ENCODE measurements at regions not wholly inside any gene's neighbourhood (a gene's known extent, or its start where the extent isn't known, plus 50 kb on each side); places are given as distances from the start of the nearest gene placed in this dataset.

DNA sequence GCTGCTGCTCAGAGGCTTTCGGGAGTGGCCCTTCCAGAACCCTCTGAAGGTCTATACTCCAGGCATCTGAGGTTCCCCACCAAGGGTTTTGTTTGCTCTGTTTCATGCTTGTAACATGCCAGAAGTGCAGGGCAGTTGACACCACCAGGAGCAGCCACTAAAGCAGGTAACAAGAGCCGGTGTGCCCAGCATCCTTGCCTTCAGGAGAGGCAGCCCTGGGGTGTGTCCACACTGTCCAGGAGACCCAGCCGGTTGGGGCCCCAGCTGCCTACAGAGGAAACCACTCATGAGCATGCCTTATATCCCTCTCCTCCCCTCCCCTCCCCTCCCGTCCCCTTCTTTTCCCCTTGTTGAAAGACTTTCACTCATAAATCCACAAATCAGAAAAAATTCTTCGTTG lies 93.1 kb downstream of the CD8B2 start:
- Histone ChIP-seq H3K27ac (ENCODE audit: low read depth in 1 of 2, low read length in 2 of 2) (no peak overlapping the region), H3K4me3 (ENCODE audit: low read depth in 1 of 3, low read length in 3 of 3) (no peak overlapping the region), H3K4me1 (ENCODE audit: control insufficient read depth in 4 of 4, insufficient read depth in 4 of 4, low read length in 3 of 4) (peaks cover 3 to 34% (median 24%) of the 10 kb centered on the region in 4 donors), H3K9me3 (ENCODE audit: control insufficient read depth in 4 of 4, low read length in 3 of 4) (no peaks in the 10 kb centered on the region), H3K36me3 (ENCODE audit: control insufficient read depth in 4 of 4, insufficient read depth in 3 of 4, low read depth in 1 of 4, low read length in 3 of 4) (no peaks in the 10 kb centered on the region), H3K27me3 (ENCODE audit: control insufficient read depth in 4 of 4, insufficient read depth in 4 of 4, low read length in 3 of 4) (peaks cover 0 to 4% (median 0%) of the 10 kb centered on the region in 4 donors), H3K9ac (ENCODE audit: low read depth in 1 of 2, low read length in 2 of 2) (no peak overlapping the region)
- WGBS: 92% methylated on average over 5 of the region's 5 CpGs
- TF ChIP-seq, protein P1, sequence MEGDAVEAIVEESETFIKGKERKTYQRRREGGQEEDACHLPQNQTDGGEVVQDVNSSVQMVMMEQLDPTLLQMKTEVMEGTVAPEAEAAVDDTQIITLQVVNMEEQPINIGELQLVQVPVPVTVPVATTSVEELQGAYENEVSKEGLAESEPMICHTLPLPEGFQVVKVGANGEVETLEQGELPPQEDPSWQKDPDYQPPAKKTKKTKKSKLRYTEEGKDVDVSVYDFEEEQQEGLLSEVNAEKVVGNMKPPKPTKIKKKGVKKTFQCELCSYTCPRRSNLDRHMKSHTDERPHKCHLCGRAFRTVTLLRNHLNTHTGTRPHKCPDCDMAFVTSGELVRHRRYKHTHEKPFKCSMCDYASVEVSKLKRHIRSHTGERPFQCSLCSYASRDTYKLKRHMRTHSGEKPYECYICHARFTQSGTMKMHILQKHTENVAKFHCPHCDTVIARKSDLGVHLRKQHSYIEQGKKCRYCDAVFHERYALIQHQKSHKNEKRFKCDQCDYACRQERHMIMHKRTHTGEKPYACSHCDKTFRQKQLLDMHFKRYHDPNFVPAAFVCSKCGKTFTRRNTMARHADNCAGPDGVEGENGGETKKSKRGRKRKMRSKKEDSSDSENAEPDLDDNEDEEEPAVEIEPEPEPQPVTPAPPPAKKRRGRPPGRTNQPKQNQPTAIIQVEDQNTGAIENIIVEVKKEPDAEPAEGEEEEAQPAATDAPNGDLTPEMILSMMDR (IDR thresholded peaks at IDR 0.05; ENCODE audit: low read depth, low read length, missing input control): no peak
- TF ChIP-seq, protein P2, sequence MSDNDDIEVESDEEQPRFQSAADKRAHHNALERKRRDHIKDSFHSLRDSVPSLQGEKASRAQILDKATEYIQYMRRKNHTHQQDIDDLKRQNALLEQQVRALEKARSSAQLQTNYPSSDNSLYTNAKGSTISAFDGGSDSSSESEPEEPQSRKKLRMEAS (IDR thresholded peaks at IDR 0.05): no peak
- TF ChIP-seq, protein P3, sequence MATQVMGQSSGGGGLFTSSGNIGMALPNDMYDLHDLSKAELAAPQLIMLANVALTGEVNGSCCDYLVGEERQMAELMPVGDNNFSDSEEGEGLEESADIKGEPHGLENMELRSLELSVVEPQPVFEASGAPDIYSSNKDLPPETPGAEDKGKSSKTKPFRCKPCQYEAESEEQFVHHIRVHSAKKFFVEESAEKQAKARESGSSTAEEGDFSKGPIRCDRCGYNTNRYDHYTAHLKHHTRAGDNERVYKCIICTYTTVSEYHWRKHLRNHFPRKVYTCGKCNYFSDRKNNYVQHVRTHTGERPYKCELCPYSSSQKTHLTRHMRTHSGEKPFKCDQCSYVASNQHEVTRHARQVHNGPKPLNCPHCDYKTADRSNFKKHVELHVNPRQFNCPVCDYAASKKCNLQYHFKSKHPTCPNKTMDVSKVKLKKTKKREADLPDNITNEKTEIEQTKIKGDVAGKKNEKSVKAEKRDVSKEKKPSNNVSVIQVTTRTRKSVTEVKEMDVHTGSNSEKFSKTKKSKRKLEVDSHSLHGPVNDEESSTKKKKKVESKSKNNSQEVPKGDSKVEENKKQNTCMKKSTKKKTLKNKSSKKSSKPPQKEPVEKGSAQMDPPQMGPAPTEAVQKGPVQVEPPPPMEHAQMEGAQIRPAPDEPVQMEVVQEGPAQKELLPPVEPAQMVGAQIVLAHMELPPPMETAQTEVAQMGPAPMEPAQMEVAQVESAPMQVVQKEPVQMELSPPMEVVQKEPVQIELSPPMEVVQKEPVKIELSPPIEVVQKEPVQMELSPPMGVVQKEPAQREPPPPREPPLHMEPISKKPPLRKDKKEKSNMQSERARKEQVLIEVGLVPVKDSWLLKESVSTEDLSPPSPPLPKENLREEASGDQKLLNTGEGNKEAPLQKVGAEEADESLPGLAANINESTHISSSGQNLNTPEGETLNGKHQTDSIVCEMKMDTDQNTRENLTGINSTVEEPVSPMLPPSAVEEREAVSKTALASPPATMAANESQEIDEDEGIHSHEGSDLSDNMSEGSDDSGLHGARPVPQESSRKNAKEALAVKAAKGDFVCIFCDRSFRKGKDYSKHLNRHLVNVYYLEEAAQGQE (IDR thresholded peaks at IDR 0.05): no peak
- no peak for DNase-seq (ENCODE audit: low spot score)

DNA sequence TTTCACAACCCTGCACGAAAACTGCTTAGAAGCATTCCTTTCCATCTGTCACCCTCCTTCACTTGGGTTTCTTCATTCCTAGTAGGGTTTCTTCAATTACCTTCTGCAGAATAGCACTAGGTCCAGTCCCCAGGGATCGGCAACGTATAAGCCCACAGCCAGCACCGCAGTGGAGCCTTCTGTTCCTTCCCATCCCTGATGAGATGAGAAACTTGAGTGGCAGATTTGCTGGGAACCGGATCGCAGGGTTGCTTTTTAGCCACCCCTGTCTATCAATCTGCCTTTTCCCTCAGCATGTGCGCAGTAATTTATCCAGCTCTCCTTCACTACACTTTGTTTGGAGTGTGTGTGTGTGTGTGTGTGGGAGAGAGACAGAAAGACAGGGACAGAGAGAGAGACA lies 94.2 kb downstream of the CD8B2 start:
- 90% methylated on average over 7 of the region's 7 CpGs for WGBS
- DNase-seq (ENCODE audit: low spot score): no peak
- Histone ChIP-seq H3K27me3 (ENCODE audit: control insufficient read depth in 4 of 4, insufficient read depth in 4 of 4, low read length in 3 of 4) (peaks cover 0 to 4% (median 0%) of the 10 kb centered on the region in 4 donors), H3K9ac (ENCODE audit: low read depth in 1 of 2, low read length in 2 of 2) (no peak overlapping the region), H3K4me3 (ENCODE audit: low read depth in 1 of 3, low read length in 3 of 3) (no peak overlapping the region), H3K27ac (ENCODE audit: low read depth in 1 of 2, low read length in 2 of 2) (no peak overlapping the region), H3K36me3 (ENCODE audit: control insufficient read depth in 4 of 4, insufficient read depth in 3 of 4, low read depth in 1 of 4, low read length in 3 of 4) (no peaks in the 10 kb centered on the region), H3K4me1 (ENCODE audit: control insufficient read depth in 4 of 4, insufficient read depth in 4 of 4, low read length in 3 of 4) (peaks cover 0 to 29% (median 21%) of the 10 kb centered on the region in 4 donors), H3K9me3 (ENCODE audit: control insufficient read depth in 4 of 4, low read length in 3 of 4) (no peaks in the 10 kb centered on the region)
- no peak for TF ChIP-seq FOXA1 (IDR thresholded peaks at IDR 0.05)
- TF ChIP-seq, protein P4, sequence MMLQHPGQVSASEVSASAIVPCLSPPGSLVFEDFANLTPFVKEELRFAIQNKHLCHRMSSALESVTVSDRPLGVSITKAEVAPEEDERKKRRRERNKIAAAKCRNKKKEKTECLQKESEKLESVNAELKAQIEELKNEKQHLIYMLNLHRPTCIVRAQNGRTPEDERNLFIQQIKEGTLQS (IDR thresholded peaks at IDR 0.05): no peak
- TF ChIP-seq, protein P5, sequence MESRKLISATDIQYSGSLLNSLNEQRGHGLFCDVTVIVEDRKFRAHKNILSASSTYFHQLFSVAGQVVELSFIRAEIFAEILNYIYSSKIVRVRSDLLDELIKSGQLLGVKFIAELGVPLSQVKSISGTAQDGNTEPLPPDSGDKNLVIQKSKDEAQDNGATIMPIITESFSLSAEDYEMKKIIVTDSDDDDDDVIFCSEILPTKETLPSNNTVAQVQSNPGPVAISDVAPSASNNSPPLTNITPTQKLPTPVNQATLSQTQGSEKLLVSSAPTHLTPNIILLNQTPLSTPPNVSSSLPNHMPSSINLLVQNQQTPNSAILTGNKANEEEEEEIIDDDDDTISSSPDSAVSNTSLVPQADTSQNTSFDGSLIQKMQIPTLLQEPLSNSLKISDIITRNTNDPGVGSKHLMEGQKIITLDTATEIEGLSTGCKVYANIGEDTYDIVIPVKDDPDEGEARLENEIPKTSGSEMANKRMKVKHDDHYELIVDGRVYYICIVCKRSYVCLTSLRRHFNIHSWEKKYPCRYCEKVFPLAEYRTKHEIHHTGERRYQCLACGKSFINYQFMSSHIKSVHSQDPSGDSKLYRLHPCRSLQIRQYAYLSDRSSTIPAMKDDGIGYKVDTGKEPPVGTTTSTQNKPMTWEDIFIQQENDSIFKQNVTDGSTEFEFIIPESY (IDR thresholded peaks at IDR 0.05): no peak
- no peak for TF ChIP-seq RAD21 (IDR thresholded peaks at IDR 0.05)
- TF ChIP-seq YY1 (IDR thresholded peaks at IDR 0.05): no peak
- no peak for TF ChIP-seq GABPA (IDR thresholded peaks at IDR 0.05 in 1 of 2, conservative IDR thresholded peaks at IDR 0.05 in 1 of 2)
- TF ChIP-seq, protein P2 (IDR thresholded peaks at IDR 0.05): no peak
- no peak for TF ChIP-seq TAF1 (conservative IDR thresholded peaks at IDR 0.05)
- TF ChIP-seq, protein P1 (IDR thresholded peaks at IDR 0.05; ENCODE audit: low read depth, low read length, missing input control): no peak
- no peak for TF ChIP-seq NR2F2 (IDR thresholded peaks at IDR 0.05)
- TF ChIP-seq EGR1 (IDR thresholded peaks at IDR 0.05; ENCODE audit: low read depth in 2 of 2): no peak
- TF ChIP-seq FOXA2 (IDR thresholded peaks at IDR 0.05): no peak
- TF ChIP-seq SP1 (IDR thresholded peaks at IDR 0.05): no peak
- TF ChIP-seq, protein P3 (IDR thresholded peaks at IDR 0.05): no peak
- TF ChIP-seq JUND (IDR thresholded peaks at IDR 0.05): no peak
- no peak for TF ChIP-seq HNF4A (conservative IDR thresholded peaks at IDR 0.05)
- TF ChIP-seq RXRA (IDR thresholded peaks at IDR 0.05): no peak

Measured in liver (tissue), 8 donors.